GM12865 (cell line): ENCODE measurements at regions not wholly inside any gene's neighbourhood (a gene's known extent, or its start where the extent isn't known, plus 50 kb on each side); places are given as distances from the start of the nearest gene placed in this dataset.

Experiments
- DNase-seq: peaks from one replicate; pipeline ENCODE4 v3.0.0; 2010; ENCODE audit warnings: low read depth
- H3K4me3 ChIP-seq: 2 replicates; pipeline ENCODE4 v1.5.1; 2011; ENCODE audit warnings: mild to moderate bottlenecking, low read depth, low read length, control low read depth
- CTCF ChIP-seq: IDR thresholded peaks from 2 replicates; pipeline ENCODE4 v1.5.1; 2011; ENCODE audit warnings: low read length, control low read depth, low read depth, inconsistent platforms; ENCODE audit not compliant: insufficient read depth; ENCODE audit errors: missing control alignments

GRCh38 chr11:91804042-91804441 lies 420.6 kb upstream of the FAT3 start:
- H3K4me3 ChIP-seq: no peak overlapping the region
- no peak for DNase-seq
- TF ChIP-seq CTCF: no peak

GRCh38 chr11:91802475-91802874 lies 422.1 kb upstream of the FAT3 start:
- H3K4me3 ChIP-seq: no peak overlapping the region
- DNase-seq: no peak
- no peak for TF ChIP-seq CTCF

GRCh38 chr11:91800208-91800914 lies 424.3 kb upstream of the FAT3 start:
- no peak for TF ChIP-seq CTCF
- no peak overlapping the region for H3K4me3 ChIP-seq
- no peak for DNase-seq

GRCh38 chr11:91798240-91798639 lies 426.4 kb upstream of the FAT3 start:
- no peak for TF ChIP-seq CTCF
- H3K4me3 ChIP-seq: no peak overlapping the region
- no peak for DNase-seq

- no peak for TF ChIP-seq CTCF
- no peak overlapping the region for H3K4me3 ChIP-seq
- DNase-seq: no peak
These were observed 427.6 kb upstream of the FAT3 start for GRCh38 chr11:91796999-91797398.

GRCh38 chr11:91795139-91795887 lies 429.3 kb upstream of the FAT3 start:
- no peak for TF ChIP-seq CTCF
- no peak overlapping the region for H3K4me3 ChIP-seq
- no peak for DNase-seq
